COLO829 (cell line): ENCODE measurements at regions not wholly inside any gene's neighbourhood (a gene's known extent, or its start where the extent isn't known, plus 50 kb on each side); places are given as distances from the start of the nearest gene placed in this dataset.
A peak's percentile ranks its signal among the peaks of the same experiment; 100 is the strongest.

Source experiments
- DNase-seq: peaks from one replicate; pipeline ENCODE4 v3.0.0; 2012; ENCODE audit warnings: low spot score

GRCh38 chr22:22744412-22745224 lies 100.2 kb downstream of the GGTLC2 start:
- no peak for DNase-seq

- DNase-seq = no peak
Observed at GRCh38 chr22:22745225-22746060, 101.0 kb downstream of the GGTLC2 start.

GRCh38 chr22:22746061-22746962 lies 101.9 kb downstream of the GGTLC2 start:
- DNase-seq = no peak

- DNase-seq = no peak
Observed at GRCh38 chr22:22746963-22747933, 102.8 kb downstream of the GGTLC2 start.

GRCh38 chr22:22748297-22748743 lies 103.9 kb downstream of the GGTLC2 start:
- peak; percentile 56 for DNase-seq

GRCh38 chr22:22748756-22749155 lies 104.3 kb downstream of the GGTLC2 start:
- DNase-seq = no peak

- DNase-seq = no peak
Observed at GRCh38 chr22:22749167-22749758, 104.8 kb downstream of the GGTLC2 start.

GRCh38 chr22:22750335-22751042 lies 106.1 kb downstream of the GGTLC2 start:
- DNase-seq = no peak

GRCh38 chr22:22751043-22751603 lies 106.7 kb downstream of the GGTLC2 start:
- DNase-seq = no peak

GRCh38 chr22:22752199-22752555 lies 107.8 kb downstream of the GGTLC2 start:
- no peak for DNase-seq

- no peak for DNase-seq
Observed at GRCh38 chr22:22752556-22753477, 108.4 kb downstream of the GGTLC2 start.

- peak; percentile 82 for DNase-seq
Observed at GRCh38 chr22:22753526-22754267, 109.3 kb downstream of the GGTLC2 start.

GRCh38 chr22:22754268-22754657 lies 109.8 kb downstream of the GGTLC2 start:
- no peak for DNase-seq

- no peak for DNase-seq
Observed at GRCh38 chr22:22754961-22755777, 110.8 kb downstream of the GGTLC2 start.

GRCh38 chr22:22755778-22756100 lies 111.3 kb downstream of the GGTLC2 start:
- DNase-seq = no peak

GRCh38 chr22:22756109-22756508 lies 111.7 kb downstream of the GGTLC2 start:
- no peak for DNase-seq
